GM12865 (cell line): ENCODE measurements at regions not wholly inside any gene's neighbourhood (a gene's known extent, or its start where the extent isn't known, plus 50 kb on each side); places are given as distances from the start of the nearest gene placed in this dataset.
"Not testable (repeated sequence)": the region's sequence is repeated elsewhere in the genome, so short reads cannot be mapped to it uniquely, and the experiment has no call there.

Source experiments
- DNase-seq: peaks from one replicate; pipeline ENCODE4 v3.0.0; 2010; ENCODE audit warnings: low read depth
- H3K4me3 ChIP-seq: 2 replicates; pipeline ENCODE4 v1.5.1; 2011; ENCODE audit warnings: mild to moderate bottlenecking, low read depth, low read length, control low read depth
- CTCF ChIP-seq: IDR thresholded peaks from 2 replicates; pipeline ENCODE4 v1.5.1; 2011; ENCODE audit warnings: low read length, control low read depth, low read depth, inconsistent platforms; ENCODE audit not compliant: insufficient read depth; ENCODE audit errors: missing control alignments

GRCh38 chr1:30216602-30217001 is 506.8 kb downstream of the MATN1 start:
- no peak for TF ChIP-seq CTCF
- no peak overlapping the region for H3K4me3 ChIP-seq
- no peak for DNase-seq

- no peak for TF ChIP-seq CTCF
- DNase-seq, result no peak
- no peak overlapping the region for H3K4me3 ChIP-seq
Observed at GRCh38 chr1:30213936-30214335, 509.4 kb downstream of the MATN1 start.

- not testable (repeated sequence) for DNase-seq, H3K4me3 ChIP-seq
Observed at GRCh38 chr1:30207962-30208361, 515.4 kb downstream of the MATN1 start.

GRCh38 chr1:30206631-30207030 is 516.8 kb downstream of the MATN1 start:
- not testable (repeated sequence) for DNase-seq

GRCh38 chr1:30204916-30205315 is 518.5 kb downstream of the MATN1 start:
- not testable (repeated sequence) for DNase-seq, H3K4me3 ChIP-seq

More at GRCh38 chr1:30206631-30207030, 516.8 kb downstream of the MATN1 start:
- H3K4me3 ChIP-seq, result not testable (repeated sequence)

GRCh38 chr1:30201015-30201414 is 522.4 kb downstream of the MATN1 start:
- TF ChIP-seq CTCF, result no peak
- no peak overlapping the region for H3K4me3 ChIP-seq

GRCh38 chr1:30200161-30200560 is 523.2 kb downstream of the MATN1 start:
- DNase-seq, result no peak
- TF ChIP-seq CTCF, result no peak
- H3K4me3 ChIP-seq, result no peak overlapping the region

More at GRCh38 chr1:30201015-30201414, 522.4 kb downstream of the MATN1 start:
- DNase-seq, result no peak

- H3K4me3 ChIP-seq, result no peak overlapping the region
- no peak for DNase-seq
- TF ChIP-seq CTCF, result no peak
Observed at GRCh38 chr1:30199563-30199962, 523.8 kb downstream of the MATN1 start.
